IMR-90 (cell line): ENCODE measurements at regions not wholly inside any gene's neighbourhood (a gene's known extent, or its start where the extent isn't known, plus 50 kb on each side); places are given as distances from the start of the nearest gene placed in this dataset.

Source experiments
- CEBPB ChIP-seq: IDR thresholded peaks from 2 replicates; pipeline ENCODE4 v1.6.1; 2012; ENCODE audit warnings: low read depth, low read length, improper control_type of control experiment
- CTCF ChIP-seq: conservative IDR thresholded peaks from 2 replicates; pipeline ENCODE4 v1.5.1; 2012; ENCODE audit warnings: mild to moderate bottlenecking, low read depth, low read length, improper control_type of control experiment
- ELK1 ChIP-seq: fragments of 150-350 bp; IDR thresholded peaks from 2 replicates; pipeline ENCODE4 v1.6.1; 2016; ENCODE audit warnings: low read depth, mild to moderate bottlenecking, low read length, moderate library complexity, borderline replicate concordance
- MAZ ChIP-seq: IDR thresholded peaks from 2 replicates; pipeline ENCODE4 v1.6.1; 2012; ENCODE audit warnings: low read depth, mild to moderate bottlenecking, low read length, improper control_type of control experiment, moderate library complexity, borderline replicate concordance
- POLR2A ChIP-seq: IDR thresholded peaks from 2 replicates; pipeline ENCODE4 v1.6.1; 2012; ENCODE audit warnings: mild to moderate bottlenecking, low read depth, low read length
- RAD21 ChIP-seq: IDR thresholded peaks from 2 replicates; pipeline ENCODE4 v1.6.1; 2012; ENCODE audit warnings: low read length, improper control_type of control experiment

- TF ChIP-seq POLR2A (no peak), CTCF (no peak), RAD21 (no peak), CEBPB (no peak), MAZ (no peak), ELK1 (no peak)
Observed at GRCh38 chrX:138925330-138925729, 213.8 kb upstream of the FGF13 start.
